ENCODE measurements at regions not wholly inside any gene's neighbourhood (a gene's known extent, or its start where the extent isn't known, plus 50 kb on each side); places are given as distances from the start of the nearest gene placed in this dataset.

DNA sequence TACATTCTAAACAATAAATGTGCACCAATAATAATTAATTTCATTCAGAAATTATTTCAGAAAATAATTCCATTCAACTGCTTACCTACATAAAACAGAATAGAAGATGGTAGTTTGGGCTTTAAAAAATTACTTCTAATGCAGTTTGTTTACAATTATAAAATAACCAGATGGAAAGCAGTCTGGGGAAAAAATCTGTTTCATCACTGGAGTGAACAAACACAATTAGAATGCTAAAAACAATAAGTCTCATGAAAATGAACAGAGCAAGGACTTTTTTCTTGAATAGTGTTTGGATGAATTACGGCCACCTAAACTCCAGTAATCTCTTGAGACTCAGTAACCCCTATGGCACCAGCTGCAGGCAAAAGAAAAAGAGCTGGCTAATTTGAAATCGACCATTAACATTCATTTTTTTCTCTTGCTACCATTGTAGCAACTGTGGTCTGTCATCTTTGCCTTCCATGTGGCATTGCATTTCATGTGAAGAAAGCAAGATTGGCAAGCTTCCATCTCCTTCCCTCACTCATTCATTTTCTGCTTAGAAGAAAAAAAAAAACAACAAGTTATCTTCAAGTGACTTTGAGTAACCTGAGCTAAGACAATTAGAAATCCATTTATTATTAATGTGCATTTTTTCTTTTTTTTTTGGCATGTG lies 88.4 kb upstream of the CEP85L start:
- Histone ChIP-seq H3K27me3 (ENCODE audit: insufficient read depth, poor library complexity, severe bottlenecking) (no peaks in the 10 kb centered on the region), H3K27ac (replicated peaks) (no peak overlapping the region), H3K4me3 (replicated peaks; ENCODE audit: insufficient read depth, low read length) (no peak overlapping the region)
- TF ChIP-seq GABPA (IDR thresholded peaks at IDR 0.05; ENCODE audit: low read depth): no peak
- no peak for DNase-seq (ENCODE audit: low read depth in 1 of 2, low spot score in 1 of 2)

DNA sequence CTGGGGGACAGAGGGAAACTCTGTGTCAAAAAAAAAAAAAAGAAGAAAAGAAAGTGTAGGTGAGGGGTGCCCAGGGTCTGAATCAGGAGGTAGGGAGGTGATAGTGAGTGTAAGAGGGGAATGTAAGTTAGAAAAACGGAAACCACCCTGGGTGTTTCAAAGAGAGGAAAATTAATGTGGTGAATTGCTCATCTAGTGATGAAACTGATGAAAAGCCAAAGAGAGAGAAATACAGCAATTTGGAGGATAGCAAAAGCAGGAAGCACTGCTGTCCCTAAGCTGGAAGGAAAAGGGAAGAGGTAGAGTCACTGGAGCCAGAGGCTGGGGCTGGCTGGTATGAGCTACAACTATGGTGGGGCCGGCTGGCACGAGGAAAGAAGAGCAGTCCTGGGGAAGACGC lies 85.0 kb upstream of the CEP85L start:
- DNase-seq (ENCODE audit: low read depth in 1 of 2, low spot score in 1 of 2): no peak
- TF ChIP-seq GABPA (IDR thresholded peaks at IDR 0.05; ENCODE audit: low read depth): no peak
- TF ChIP-seq POLR2AphosphoS5 (IDR thresholded peaks at IDR 0.05; ENCODE audit: low read depth): no peak
- Histone ChIP-seq H3K27me3 (ENCODE audit: insufficient read depth, poor library complexity, severe bottlenecking) (no peaks in the 10 kb centered on the region), H3K27ac (replicated peaks) (no peak overlapping the region), H3K4me3 (replicated peaks; ENCODE audit: insufficient read depth, low read length) (no peak overlapping the region)

DNA sequence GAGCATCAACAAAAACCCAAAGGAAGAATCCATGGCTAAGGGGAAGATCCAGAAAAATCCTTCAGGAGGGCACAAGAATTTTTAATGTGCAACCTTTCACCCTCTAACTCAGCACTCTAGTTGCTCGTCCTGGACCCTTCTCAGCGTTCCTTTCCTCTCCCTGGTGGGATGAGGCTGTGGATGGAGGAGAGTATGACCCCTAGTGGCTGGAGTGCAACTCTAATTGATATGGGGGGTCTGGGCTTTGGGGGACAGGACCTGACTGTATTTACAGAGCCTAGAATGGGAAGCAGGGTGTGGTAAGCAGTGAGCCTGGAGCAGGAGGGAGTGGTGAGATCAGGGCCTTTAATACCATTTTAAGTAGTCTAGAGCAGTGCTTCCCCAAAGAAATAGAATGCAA lies 83.9 kb upstream of the CEP85L start:
- H3K27me3 ChIP-seq (ENCODE audit: insufficient read depth, poor library complexity, severe bottlenecking): no peaks in the 10 kb centered on the region
- TF ChIP-seq, protein P1, sequence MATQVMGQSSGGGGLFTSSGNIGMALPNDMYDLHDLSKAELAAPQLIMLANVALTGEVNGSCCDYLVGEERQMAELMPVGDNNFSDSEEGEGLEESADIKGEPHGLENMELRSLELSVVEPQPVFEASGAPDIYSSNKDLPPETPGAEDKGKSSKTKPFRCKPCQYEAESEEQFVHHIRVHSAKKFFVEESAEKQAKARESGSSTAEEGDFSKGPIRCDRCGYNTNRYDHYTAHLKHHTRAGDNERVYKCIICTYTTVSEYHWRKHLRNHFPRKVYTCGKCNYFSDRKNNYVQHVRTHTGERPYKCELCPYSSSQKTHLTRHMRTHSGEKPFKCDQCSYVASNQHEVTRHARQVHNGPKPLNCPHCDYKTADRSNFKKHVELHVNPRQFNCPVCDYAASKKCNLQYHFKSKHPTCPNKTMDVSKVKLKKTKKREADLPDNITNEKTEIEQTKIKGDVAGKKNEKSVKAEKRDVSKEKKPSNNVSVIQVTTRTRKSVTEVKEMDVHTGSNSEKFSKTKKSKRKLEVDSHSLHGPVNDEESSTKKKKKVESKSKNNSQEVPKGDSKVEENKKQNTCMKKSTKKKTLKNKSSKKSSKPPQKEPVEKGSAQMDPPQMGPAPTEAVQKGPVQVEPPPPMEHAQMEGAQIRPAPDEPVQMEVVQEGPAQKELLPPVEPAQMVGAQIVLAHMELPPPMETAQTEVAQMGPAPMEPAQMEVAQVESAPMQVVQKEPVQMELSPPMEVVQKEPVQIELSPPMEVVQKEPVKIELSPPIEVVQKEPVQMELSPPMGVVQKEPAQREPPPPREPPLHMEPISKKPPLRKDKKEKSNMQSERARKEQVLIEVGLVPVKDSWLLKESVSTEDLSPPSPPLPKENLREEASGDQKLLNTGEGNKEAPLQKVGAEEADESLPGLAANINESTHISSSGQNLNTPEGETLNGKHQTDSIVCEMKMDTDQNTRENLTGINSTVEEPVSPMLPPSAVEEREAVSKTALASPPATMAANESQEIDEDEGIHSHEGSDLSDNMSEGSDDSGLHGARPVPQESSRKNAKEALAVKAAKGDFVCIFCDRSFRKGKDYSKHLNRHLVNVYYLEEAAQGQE (IDR thresholded peaks at IDR 0.05; ENCODE audit: insufficient replicate concordance, low read depth): no peak
- TF ChIP-seq, protein P2, sequence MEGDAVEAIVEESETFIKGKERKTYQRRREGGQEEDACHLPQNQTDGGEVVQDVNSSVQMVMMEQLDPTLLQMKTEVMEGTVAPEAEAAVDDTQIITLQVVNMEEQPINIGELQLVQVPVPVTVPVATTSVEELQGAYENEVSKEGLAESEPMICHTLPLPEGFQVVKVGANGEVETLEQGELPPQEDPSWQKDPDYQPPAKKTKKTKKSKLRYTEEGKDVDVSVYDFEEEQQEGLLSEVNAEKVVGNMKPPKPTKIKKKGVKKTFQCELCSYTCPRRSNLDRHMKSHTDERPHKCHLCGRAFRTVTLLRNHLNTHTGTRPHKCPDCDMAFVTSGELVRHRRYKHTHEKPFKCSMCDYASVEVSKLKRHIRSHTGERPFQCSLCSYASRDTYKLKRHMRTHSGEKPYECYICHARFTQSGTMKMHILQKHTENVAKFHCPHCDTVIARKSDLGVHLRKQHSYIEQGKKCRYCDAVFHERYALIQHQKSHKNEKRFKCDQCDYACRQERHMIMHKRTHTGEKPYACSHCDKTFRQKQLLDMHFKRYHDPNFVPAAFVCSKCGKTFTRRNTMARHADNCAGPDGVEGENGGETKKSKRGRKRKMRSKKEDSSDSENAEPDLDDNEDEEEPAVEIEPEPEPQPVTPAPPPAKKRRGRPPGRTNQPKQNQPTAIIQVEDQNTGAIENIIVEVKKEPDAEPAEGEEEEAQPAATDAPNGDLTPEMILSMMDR (IDR thresholded peaks at IDR 0.05; ENCODE audit: insufficient read depth, low read length): no peak
- TF ChIP-seq SPI1 (IDR thresholded peaks at IDR 0.05; ENCODE audit: borderline replicate concordance, low read depth) (no peak), GABPA (IDR thresholded peaks at IDR 0.05; ENCODE audit: low read depth) (no peak), POLR2AphosphoS5 (IDR thresholded peaks at IDR 0.05; ENCODE audit: low read depth) (no peak)
- H3K4me3 ChIP-seq (replicated peaks; ENCODE audit: insufficient read depth, low read length): no peak overlapping the region
- no peak overlapping the region for H3K27ac ChIP-seq (replicated peaks)
- DNase-seq (ENCODE audit: low read depth in 1 of 2, low spot score in 1 of 2): no peak

DNA sequence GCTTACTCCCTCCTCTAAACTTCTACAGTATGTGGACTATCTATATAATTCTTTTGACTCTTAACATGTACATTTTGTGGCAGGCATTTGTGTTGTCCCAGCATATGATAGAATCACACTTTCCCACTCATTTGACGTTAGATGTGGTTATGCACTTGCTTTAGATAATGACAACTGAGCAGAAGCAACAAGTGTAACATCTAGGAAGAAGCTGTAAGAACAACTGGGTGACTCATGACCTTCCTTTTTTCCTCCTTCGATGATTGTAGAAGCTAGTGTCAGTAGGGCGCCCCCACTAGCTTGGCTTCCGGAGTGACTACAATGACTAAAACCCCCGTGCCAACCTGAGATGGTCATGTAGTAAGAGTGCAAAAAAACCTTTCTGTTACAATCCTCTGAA lies 74.6 kb upstream of the CEP85L start:
- no peak overlapping the region for H3K4me3 ChIP-seq (replicated peaks; ENCODE audit: insufficient read depth, low read length)
- H3K27ac ChIP-seq (replicated peaks): no peak overlapping the region
- TF ChIP-seq, protein P1 (IDR thresholded peaks at IDR 0.05; ENCODE audit: insufficient replicate concordance, low read depth): no peak
- no peak for TF ChIP-seq POLR2AphosphoS5 (IDR thresholded peaks at IDR 0.05; ENCODE audit: low read depth)
- TF ChIP-seq, protein P2 (IDR thresholded peaks at IDR 0.05; ENCODE audit: insufficient read depth, low read length): no peak
- no peak for TF ChIP-seq GABPA (IDR thresholded peaks at IDR 0.05; ENCODE audit: low read depth)
- TF ChIP-seq SPI1 (IDR thresholded peaks at IDR 0.05; ENCODE audit: borderline replicate concordance, low read depth): no peak
- no peak for DNase-seq (ENCODE audit: low read depth in 1 of 2, low spot score in 1 of 2)
- H3K27me3 ChIP-seq (ENCODE audit: insufficient read depth, poor library complexity, severe bottlenecking): no peaks in the 10 kb centered on the region

DNA sequence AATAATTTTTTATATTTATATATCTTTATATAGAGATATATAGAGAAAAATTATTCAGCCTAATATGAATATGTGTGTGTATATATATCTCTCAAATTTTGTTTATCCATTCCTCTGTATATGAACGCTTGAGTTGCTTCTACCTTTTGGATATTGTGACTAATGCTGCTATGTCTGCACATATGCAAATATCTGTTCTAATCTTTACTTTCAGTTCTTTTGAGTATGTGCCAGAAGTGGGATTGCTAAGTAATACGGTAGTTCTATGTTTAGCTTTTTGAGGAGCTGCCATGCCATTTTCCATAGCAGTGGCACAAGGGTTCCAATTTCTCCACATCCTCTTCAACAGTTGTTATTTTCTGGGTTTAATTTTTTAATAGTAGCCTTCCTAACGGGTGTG lies 72.8 kb upstream of the CEP85L start:
- TF ChIP-seq POLR2AphosphoS5 (IDR thresholded peaks at IDR 0.05; ENCODE audit: low read depth): no peak
- TF ChIP-seq GABPA (IDR thresholded peaks at IDR 0.05; ENCODE audit: low read depth): no peak
- no peak for TF ChIP-seq SPI1 (IDR thresholded peaks at IDR 0.05; ENCODE audit: borderline replicate concordance, low read depth)
- TF ChIP-seq, protein P1 (IDR thresholded peaks at IDR 0.05; ENCODE audit: insufficient replicate concordance, low read depth): no peak
- TF ChIP-seq, protein P2 (IDR thresholded peaks at IDR 0.05; ENCODE audit: insufficient read depth, low read length): no peak
- Histone ChIP-seq H3K4me3 (replicated peaks; ENCODE audit: insufficient read depth, low read length) (no peak overlapping the region), H3K27me3 (ENCODE audit: insufficient read depth, poor library complexity, severe bottlenecking) (no peaks in the 10 kb centered on the region), H3K27ac (replicated peaks) (no peak overlapping the region)
- no peak for DNase-seq (ENCODE audit: low read depth in 1 of 2, low spot score in 1 of 2)

Measured in HL-60 (cell line).